HFF-Myc (cell line): ENCODE measurements at regions not wholly inside any gene's neighbourhood (a gene's known extent, or its start where the extent isn't known, plus 50 kb on each side); places are given as distances from the start of the nearest gene placed in this dataset.

ENCODE experiments used
- DNase-seq: peaks from one replicate; pipeline ENCODE4 v3.0.0-alpha.2; 2011; ENCODE audit warnings: low read depth; ENCODE audit errors: extremely low read depth
- H3K4me3 ChIP-seq: replicated peaks from 2 replicates; pipeline ENCODE4 v1.5.1; 2011; ENCODE audit warnings: low read depth, mild to moderate bottlenecking, control low read depth, low read length
- CTCF ChIP-seq: IDR thresholded peaks from 2 replicates; pipeline ENCODE4 v1.5.1; 2012; ENCODE audit warnings: mild to moderate bottlenecking, low read depth, low read length, control low read depth; ENCODE audit errors: missing control alignments

GRCh38 chr13:65609350-65609749 lies 1620.8 kb downstream of the PCDH9 start:
- no peak for TF ChIP-seq CTCF

GRCh38 chr13:65606622-65607021 lies 1623.5 kb downstream of the PCDH9 start:
- DNase-seq, result no peak
- TF ChIP-seq CTCF, result no peak

More at GRCh38 chr13:65609350-65609749, 1620.8 kb downstream of the PCDH9 start:
- no peak for DNase-seq
- H3K4me3 ChIP-seq, result no peak overlapping the region

GRCh38 chr13:65605396-65605795 lies 1624.7 kb downstream of the PCDH9 start:
- no peak for TF ChIP-seq CTCF
- no peak overlapping the region for H3K4me3 ChIP-seq
- DNase-seq, result no peak

More at GRCh38 chr13:65606622-65607021, 1623.5 kb downstream of the PCDH9 start:
- H3K4me3 ChIP-seq, result no peak overlapping the region

GRCh38 chr13:65603160-65603559 lies 1627.0 kb downstream of the PCDH9 start:
- no peak for TF ChIP-seq CTCF
- DNase-seq, result no peak

GRCh38 chr13:65601855-65602254 lies 1628.3 kb downstream of the PCDH9 start:
- no peak overlapping the region for H3K4me3 ChIP-seq
- DNase-seq, result no peak
- no peak for TF ChIP-seq CTCF

More at GRCh38 chr13:65603160-65603559, 1627.0 kb downstream of the PCDH9 start:
- no peak overlapping the region for H3K4me3 ChIP-seq

DNA sequence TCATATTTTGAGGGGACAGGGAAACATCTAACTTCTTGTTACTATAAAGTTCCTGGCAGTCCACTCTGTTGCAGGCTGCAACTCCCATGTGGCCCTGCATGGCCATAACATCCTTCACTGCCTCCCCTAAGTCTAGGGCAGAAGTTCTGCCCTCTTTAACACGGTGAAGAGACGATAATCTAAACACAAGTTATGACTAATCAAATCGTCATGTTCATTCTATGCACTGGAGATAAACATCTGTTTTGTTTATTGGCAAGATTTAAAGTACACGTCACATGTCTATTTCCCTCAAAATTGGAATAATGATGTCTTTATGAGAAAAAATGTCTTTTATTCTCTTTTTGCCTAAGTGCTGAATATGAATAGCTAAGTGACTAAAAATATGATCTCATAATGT lies 1629.4 kb downstream of the PCDH9 start:
- H3K4me3 ChIP-seq, result no peak overlapping the region
- no peak for TF ChIP-seq CTCF
- peak; percentile 48 for DNase-seq
